GM06990 (cell line): ENCODE measurements at regions not wholly inside any gene's neighbourhood (a gene's known extent, or its start where the extent isn't known, plus 50 kb on each side); places are given as distances from the start of the nearest gene placed in this dataset.

Experiments
- DNase-seq: peaks from one replicate; pipeline ENCODE4 v3.0.0-alpha.2; 2011; ENCODE audit not compliant: insufficient read length; ENCODE audit errors: extremely low read depth
- H3K27me3 ChIP-seq: replicated peaks from 2 replicates; pipeline ENCODE4 v1.6.0; 2011; ENCODE audit warnings: low read length; ENCODE audit not compliant: control insufficient read depth, insufficient read depth
- H3K36me3 ChIP-seq: 2 replicates; pipeline ENCODE4 v1.5.1; 2011; ENCODE audit warnings: low read length; ENCODE audit not compliant: control insufficient read depth, insufficient read depth
- H3K4me3 ChIP-seq: replicated peaks from 2 replicates; pipeline ENCODE4 v1.5.1; 2011; ENCODE audit warnings: low read depth, mild to moderate bottlenecking, control low read depth, low read length
- CTCF ChIP-seq: IDR thresholded peaks from 2 replicates; pipeline ENCODE4 v1.5.1; 2011; ENCODE audit warnings: low read length, control low read depth, mild to moderate bottlenecking, inconsistent platforms; ENCODE audit not compliant: insufficient read depth, poor library complexity, severe bottlenecking

DNA sequence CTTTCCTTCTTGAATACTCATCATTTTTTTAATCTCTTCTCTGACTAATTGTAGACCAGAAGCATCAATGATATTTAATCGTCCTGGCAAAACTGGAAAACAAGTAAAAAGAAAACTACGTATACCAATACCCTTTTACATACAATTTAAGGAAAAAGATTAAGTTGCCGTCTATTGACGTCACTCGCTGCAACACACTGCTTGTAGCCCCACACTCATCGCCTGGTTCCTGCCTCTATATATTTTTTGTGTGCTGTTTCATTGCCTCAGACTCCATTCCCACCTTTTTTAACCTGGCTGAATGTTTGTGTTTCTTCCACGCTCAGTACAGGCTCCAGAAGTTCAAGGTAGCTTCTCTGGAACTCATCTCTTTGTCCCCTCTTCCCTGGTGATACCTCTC is 536.2 kb downstream of the METTL4 start:
- Histone ChIP-seq H3K36me3 (no peaks in the 10 kb centered on the region), H3K27me3 (no peaks in the 10 kb centered on the region), H3K4me3 (no peak overlapping the region)
- TF ChIP-seq CTCF, result no peak
- no peak for DNase-seq

DNA sequence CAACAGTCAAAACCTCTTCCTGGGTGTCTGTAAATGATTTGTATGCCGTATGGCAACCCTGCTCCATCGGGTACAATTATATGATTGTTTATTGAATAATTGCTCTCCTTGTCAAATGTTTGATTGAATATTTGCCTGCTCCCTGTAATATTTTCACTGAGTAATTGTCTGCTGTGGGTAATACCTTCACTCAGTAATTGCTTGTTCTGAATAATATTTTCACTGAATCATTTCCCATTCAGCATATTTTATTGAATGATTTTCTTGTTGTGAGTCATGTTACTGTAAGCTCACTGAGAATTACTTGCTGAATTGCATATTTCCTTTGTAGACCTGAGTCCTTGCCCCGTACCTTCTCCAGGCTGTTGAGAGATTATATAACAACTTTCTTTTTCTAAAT is 535.2 kb downstream of the METTL4 start:
- no peaks in the 10 kb centered on the region for H3K36me3 ChIP-seq
- TF ChIP-seq CTCF, result no peak
- H3K27me3 ChIP-seq, result no peaks in the 10 kb centered on the region
- DNase-seq, result no peak
- H3K4me3 ChIP-seq, result no peak overlapping the region

GRCh38 chr18:2040279-2040678 is 531.0 kb downstream of the METTL4 start:
- H3K36me3 ChIP-seq, result no peaks in the 10 kb centered on the region
- H3K4me3 ChIP-seq, result no peak overlapping the region
- DNase-seq, result no peak
- TF ChIP-seq CTCF, result no peak
- H3K27me3 ChIP-seq, result no peaks in the 10 kb centered on the region

DNA sequence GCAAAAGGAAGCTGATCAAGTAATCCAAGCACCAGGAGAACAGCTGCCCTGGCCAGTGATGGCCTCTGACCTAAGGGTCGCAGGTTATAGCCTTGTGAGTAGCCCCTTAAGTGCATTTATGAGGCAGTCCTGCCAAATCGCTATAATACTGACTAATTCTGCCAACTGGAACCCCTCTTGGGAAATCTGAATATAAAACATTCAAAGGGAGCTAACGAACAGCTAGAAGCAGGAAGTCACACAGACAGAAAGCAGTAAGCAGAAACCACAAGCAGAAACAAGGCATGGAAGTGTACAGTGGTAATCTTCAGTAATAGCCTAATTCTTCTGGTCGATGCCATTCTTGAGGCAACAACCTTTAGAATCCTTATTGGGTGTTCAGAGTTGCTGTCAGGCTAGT is 521.3 kb downstream of the METTL4 start:
- Histone ChIP-seq H3K4me3 (no peak overlapping the region), H3K36me3 (no peaks in the 10 kb centered on the region), H3K27me3 (no peaks in the 10 kb centered on the region; the same call in 1 of the 2 replicates)
- TF ChIP-seq CTCF, result no peak
- no peak for DNase-seq

DNA sequence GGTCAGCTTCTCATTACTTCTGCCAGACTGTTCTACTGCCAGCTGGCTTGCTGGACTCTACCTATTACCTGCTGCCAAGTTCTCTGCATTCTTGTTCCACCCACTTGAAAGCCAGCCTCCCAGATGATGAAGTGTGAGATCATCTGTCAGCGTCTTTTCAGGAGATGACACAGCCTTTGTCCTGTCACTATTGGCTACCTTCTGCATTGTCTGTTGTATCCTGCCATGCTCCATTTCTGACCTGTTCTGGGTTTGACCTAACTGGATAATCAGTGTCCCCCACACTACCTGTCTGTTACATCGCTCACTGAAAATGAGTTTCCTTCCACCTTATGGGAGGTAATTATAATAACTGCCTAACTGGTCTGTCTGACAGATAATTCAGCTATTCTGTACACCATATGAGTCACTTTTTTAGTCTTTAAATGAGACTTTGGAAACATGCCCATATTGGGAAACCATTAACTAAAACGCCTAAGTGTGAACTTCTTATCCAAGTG is 520.6 kb downstream of the METTL4 start:
- no peak for TF ChIP-seq CTCF
- H3K4me3 ChIP-seq, result no peak overlapping the region
- no peaks in the 10 kb centered on the region; the same call in 1 of the 2 replicates for H3K27me3 ChIP-seq
- DNase-seq, result no peak
- no peaks in the 10 kb centered on the region for H3K36me3 ChIP-seq

DNA sequence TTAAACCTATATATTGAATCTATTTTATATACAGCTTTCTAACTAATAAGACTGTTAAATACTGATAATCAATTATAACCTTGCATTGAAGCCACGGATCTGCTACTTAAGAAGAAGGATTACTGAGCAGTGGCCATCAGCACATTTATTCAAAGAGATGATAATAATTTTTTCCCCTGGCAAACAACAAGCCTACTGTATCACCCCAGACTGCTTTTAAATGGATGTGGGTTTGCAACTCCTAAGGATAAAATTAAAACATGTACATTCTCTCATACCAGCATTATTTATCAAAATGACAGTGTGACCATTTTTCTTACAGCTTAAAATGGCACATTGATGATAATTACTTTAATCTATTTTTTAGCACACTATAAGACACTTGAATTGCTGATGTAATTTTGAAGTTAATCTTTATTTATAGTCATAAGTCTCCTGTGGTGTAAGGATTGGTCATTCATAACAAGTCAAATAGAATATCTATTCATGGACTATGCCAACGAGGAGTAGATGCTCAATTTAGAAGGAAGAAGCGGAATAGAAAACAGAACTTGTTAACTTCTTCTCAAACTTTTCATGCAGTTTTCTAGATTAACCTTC is 517.7 kb downstream of the METTL4 start:
- no peaks in the 10 kb centered on the region for H3K36me3 ChIP-seq
- TF ChIP-seq CTCF, result no peak
- H3K27me3 ChIP-seq, result no peaks in the 10 kb centered on the region; the same call in 1 of the 2 replicates
- H3K4me3 ChIP-seq, result no peak overlapping the region
- no peak for DNase-seq
